ENCODE measurements at regions not wholly inside any gene's neighbourhood (a gene's known extent, or its start where the extent isn't known, plus 50 kb on each side); places are given as distances from the start of the nearest gene placed in this dataset.
"Not testable (repeated sequence)": the region's sequence is repeated elsewhere in the genome, so short reads cannot be mapped to it uniquely, and the experiment has no call there.

GRCh38 chr4:3870567-3870962, 104.4 kb downstream of the ADRA2C start:
- TF ChIP-seq ZNF274 (IDR thresholded peaks at IDR 0.05; ENCODE audit: low read depth, low read length): no peak
- no peak overlapping the region for H3K4me3 ChIP-seq (ENCODE audit: low read length)

- H3K4me3 ChIP-seq (ENCODE audit: low read length): no peak overlapping the region
- no peak for TF ChIP-seq ZNF274 (IDR thresholded peaks at IDR 0.05; ENCODE audit: low read depth, low read length)
These were observed 105.1 kb downstream of the ADRA2C start for GRCh38 chr4:3871181-3871852.

GRCh38 chr4:3871881-3872833, 106.0 kb downstream of the ADRA2C start:
- H3K4me3 ChIP-seq (ENCODE audit: low read length): no peak overlapping the region
- TF ChIP-seq ZNF274 (IDR thresholded peaks at IDR 0.05; ENCODE audit: low read depth, low read length): no peak

- no peak for TF ChIP-seq ZNF274 (IDR thresholded peaks at IDR 0.05; ENCODE audit: low read depth, low read length)
- no peak overlapping the region for H3K4me3 ChIP-seq (ENCODE audit: low read length)
These were observed 106.7 kb downstream of the ADRA2C start for GRCh38 chr4:3872834-3873313.

- no peak overlapping the region for H3K4me3 ChIP-seq (ENCODE audit: low read length)
- no peak for TF ChIP-seq ZNF274 (IDR thresholded peaks at IDR 0.05; ENCODE audit: low read depth, low read length)
These were observed 107.3 kb downstream of the ADRA2C start for GRCh38 chr4:3873408-3874027.

GRCh38 chr4:3874028-3874415, 107.8 kb downstream of the ADRA2C start:
- TF ChIP-seq ZNF274 (IDR thresholded peaks at IDR 0.05; ENCODE audit: low read depth, low read length): no peak
- H3K4me3 ChIP-seq (ENCODE audit: low read length): no peak overlapping the region

GRCh38 chr4:3874525-3875110, 108.4 kb downstream of the ADRA2C start:
- no peak for TF ChIP-seq ZNF274 (IDR thresholded peaks at IDR 0.05; ENCODE audit: low read depth, low read length)
- H3K4me3 ChIP-seq (ENCODE audit: low read length): no peak overlapping the region

GRCh38 chr4:3875466-3875865, 109.3 kb downstream of the ADRA2C start:
- no peak for TF ChIP-seq ZNF274 (IDR thresholded peaks at IDR 0.05; ENCODE audit: low read depth, low read length)
- no peak overlapping the region for H3K4me3 ChIP-seq (ENCODE audit: low read length)

GRCh38 chr4:3876057-3876845, 110.1 kb downstream of the ADRA2C start:
- H3K4me3 ChIP-seq (ENCODE audit: low read length): not testable (repeated sequence)

- TF ChIP-seq ZNF274 (IDR thresholded peaks at IDR 0.05; ENCODE audit: low read depth, low read length): no peak
- no peak overlapping the region for H3K4me3 ChIP-seq (ENCODE audit: low read length)
These were observed 111.1 kb downstream of the ADRA2C start for GRCh38 chr4:3877236-3877635.

GRCh38 chr4:3877868-3878267, 111.7 kb downstream of the ADRA2C start:
- TF ChIP-seq ZNF274 (IDR thresholded peaks at IDR 0.05; ENCODE audit: low read depth, low read length): no peak
- no peak overlapping the region for H3K4me3 ChIP-seq (ENCODE audit: low read length)

GRCh38 chr4:3878678-3879077, 112.5 kb downstream of the ADRA2C start:
- TF ChIP-seq ZNF274 (IDR thresholded peaks at IDR 0.05; ENCODE audit: low read depth, low read length): no peak
- H3K4me3 ChIP-seq (ENCODE audit: low read length): no peak overlapping the region

Measured in GM08714 (cell line).